B cell (primary cell): ENCODE measurements at regions not wholly inside any gene's neighbourhood (a gene's known extent, or its start where the extent isn't known, plus 50 kb on each side); places are given as distances from the start of the nearest gene placed in this dataset.

ENCODE experiments used
- ATAC-seq: fragments of 200-7000 bp; cut with Tn5 transposase; one replicate; pipeline ENCODE4 v1.10.0; 2021; ENCODE audit warnings: low read depth, mild to moderate bottlenecking, moderate number of reproducible peaks, moderate library complexity
- CTCF ChIA-PET: fragments of 350-600 bp; sonication (Branson Sonifier 250); formaldehyde crosslinking; loops from one replicate; lab custom pipeline; 2021; ENCODE audit warnings: antibody characterized with exemption, inconsistent platforms; lab: Charles Lee
- POLR2A ChIA-PET: fragments of 350-600 bp; sonication (Branson Sonifier 250); formaldehyde crosslinking; loops from one replicate; lab custom pipeline; 2021; ENCODE audit warnings: antibody characterized with exemption; lab: Charles Lee
- DNase-seq: peaks from one replicate; pipeline ENCODE4 v3.0.0; 2013
- H2AFZ ChIP-seq: 2 replicates; pipeline ENCODE4 v1.6.1; 2012; ENCODE audit warnings: mild to moderate bottlenecking, low read depth, low read length; ENCODE audit not compliant: insufficient read depth, poor library complexity, severe bottlenecking
- H3K27ac ChIP-seq, 2 donors: 1 replicate in 1 of 2; 2 replicates in 1 of 2; pipeline ENCODE4 v1.5.1; 2012 to 2013; ENCODE audit warnings: low read length in 2 of 2, mild to moderate bottlenecking in 2 of 2, moderate library complexity in 1 of 2
- H3K27me3 ChIP-seq, 4 experiments: fragments of 200-600 bp in 1 of 4; sonication (generic) in 1 of 4; replicated peaks in 1 of 4; 1 replicate in 2 of 4; 2 replicates in 2 of 4; pipeline versions ENCODE4 v1.6.1 to v1.7.0; 2013 to 2016; ENCODE audit warnings: low read length in 3 of 4, mild to moderate bottlenecking in 2 of 4, mixed read lengths in 1 of 4, moderate library complexity in 1 of 4; ENCODE audit not compliant: insufficient read depth in 4 of 4, control insufficient read depth in 3 of 4; ENCODE audit errors: control extremely low read depth in 1 of 4
- H3K36me3 ChIP-seq, 2 experiments: replicated peaks in 1 of 2; 1 replicate in 1 of 2; 2 replicates in 1 of 2; pipeline versions ENCODE4 v1.6.1 to v1.7.1; 2013; ENCODE audit warnings: low read length in 1 of 2; ENCODE audit not compliant: insufficient read depth in 2 of 2, control insufficient read depth in 1 of 2; ENCODE audit errors: control extremely low read depth in 1 of 2, extremely low read depth in 1 of 2
- H3K4me1 ChIP-seq, 2 donors: fragments of 200-600 bp in 1 of 2; sonication (generic) in 1 of 2; 1 replicate in 1 of 2; 2 replicates in 1 of 2; pipeline versions ENCODE4 v1.5.1 to v1.6.1; 2013 to 2017; ENCODE audit warnings: low read length in 2 of 2; ENCODE audit not compliant: control insufficient read depth in 2 of 2, insufficient read depth in 2 of 2
- H3K4me2 ChIP-seq: replicated peaks from 2 replicates; pipeline ENCODE3; 2012; ENCODE audit warnings: mild to moderate bottlenecking, low read depth, low read length; ENCODE audit not compliant: poor library complexity, severe bottlenecking
- H3K4me3 ChIP-seq, 5 experiments: fragments of 200-600 bp in 1 of 5; sonication (generic) in 1 of 5; 1 replicate in 3 of 5; 2 replicates in 2 of 5; pipeline versions ENCODE4 v1.5.1 to v1.7.0; 2011 to 2016; ENCODE audit warnings: low read length in 4 of 5, mild to moderate bottlenecking in 4 of 5, low read depth in 2 of 5, control low read depth in 1 of 5, moderate library complexity in 1 of 5; ENCODE audit not compliant: insufficient read depth in 1 of 5; ENCODE audit errors: control extremely low read depth in 1 of 5, extremely low read depth in 1 of 5
- H3K79me2 ChIP-seq: fragments of 200-600 bp; sonication (generic); one replicate; pipeline ENCODE4 v1.6.0; 2016; ENCODE audit warnings: low read length; ENCODE audit not compliant: control insufficient read depth, insufficient read depth
- H3K9ac ChIP-seq: fragments of 200-600 bp; sonication (generic); 2 replicates; pipeline ENCODE4 v1.6.1; 2017; ENCODE audit warnings: mild to moderate bottlenecking, low read length, moderate library complexity
- H3K9me3 ChIP-seq, 3 donors: one replicate each; pipeline versions ENCODE4 v1.6.1 to v1.7.1; 2013; ENCODE audit warnings: low read length in 2 of 3; ENCODE audit not compliant: control insufficient read depth in 2 of 3, insufficient read depth in 1 of 3; ENCODE audit errors: control extremely low read depth in 1 of 3
- H4K20me1 ChIP-seq: 2 replicates; pipeline ENCODE4 v1.6.0; 2012; ENCODE audit warnings: mild to moderate bottlenecking, low read length; ENCODE audit not compliant: insufficient read depth, control insufficient read depth, poor library complexity, severe bottlenecking
- H3K27ac Mint-ChIP-seq: one replicate; pipeline ENCODE4 v1.8.0; 2021; ENCODE audit warnings: mixed read lengths
- H3K27me3 Mint-ChIP-seq: one replicate; pipeline ENCODE4 v1.8.0; 2021; ENCODE audit warnings: mixed read lengths
- H3K4me1 Mint-ChIP-seq: one replicate; pipeline ENCODE4 v1.8.0; 2021; ENCODE audit warnings: mixed read lengths
- H3K4me3 Mint-ChIP-seq: one replicate; pipeline ENCODE4 v1.8.0; 2021; ENCODE audit warnings: mixed read lengths
- H3K9me3 Mint-ChIP-seq: one replicate; pipeline ENCODE4 v1.8.0; 2022; ENCODE audit warnings: mixed read lengths; ENCODE audit not compliant: insufficient read depth
- CTCF ChIP-seq: fragments of 200-600 bp; IDR thresholded peaks from one replicate; pipeline ENCODE4 v1.8.0; 2022; ENCODE audit warnings: antibody characterized with exemption, mild to moderate bottlenecking
- EZH2 ChIP-seq: IDR thresholded peaks from 2 replicates; pipeline ENCODE4 v1.6.1; 2012; ENCODE audit warnings: borderline replicate concordance, low read depth, mild to moderate bottlenecking, moderate library complexity, low read length; ENCODE audit not compliant: insufficient read depth, poor library complexity, severe bottlenecking
- WGBS: methylation state at CpG from one replicate; pipeline ENCODE4 v1.1.5; 2013; ENCODE audit warnings: missing lambda C conversion rate; ENCODE audit not compliant: insufficient coverage; 5-methylcytosine and 5-hydroxymethylcytosine counted together
- intact Hi-C: fragments of 100-400 bp; cut with micrococcal nuclease; formaldehyde crosslinking; loops from one replicate; pipeline ENCODE4 v1.10.0; 2022

- H3K9ac ChIP-seq, result no peak overlapping the region
- intact Hi-C loops, result no loop called here
- ATAC-seq, result no peak
- H3K4me1 ChIP-seq, result no peaks in the 10 kb centered on the region
- H3K4me3 ChIP-seq, result no peak overlapping the region
- no peaks in the 10 kb centered on the region for H3K79me2 ChIP-seq
- no peak overlapping the region for H3K4me3 Mint-ChIP-seq
- H2AFZ ChIP-seq, result no peak overlapping the region
- H3K9me3 Mint-ChIP-seq, result no peaks in the 10 kb centered on the region
- H3K27ac ChIP-seq, result no peak overlapping the region
- peaks cover 0 to 4% (median 3%) of the 10 kb centered on the region in 3 donors for H3K9me3 ChIP-seq
- H3K4me2 ChIP-seq, result no peak overlapping the region
- no peaks in the 10 kb centered on the region for H3K27me3 ChIP-seq
- H3K4me1 Mint-ChIP-seq, result peaks cover 5% of the 10 kb centered on the region
- no peaks in the 10 kb centered on the region for H3K27me3 Mint-ChIP-seq
- ChIA-PET POLR2A (no interaction called here), CTCF (no interaction called here)
- no peak for TF ChIP-seq EZH2
- TF ChIP-seq CTCF, result no peak
- no peaks in the 10 kb centered on the region for H4K20me1 ChIP-seq
- no peak for DNase-seq
- H3K36me3 ChIP-seq, result no peaks in the 10 kb centered on the region
- WGBS, result 94% methylated on average over 3 of the region's 6 CpGs
- H3K27ac Mint-ChIP-seq, result no peak overlapping the region
Observed at GRCh38 chr20:16166737-16167136, 406.5 kb downstream of the KIF16B start.

GRCh38 chr20:16158976-16159286, 414.3 kb downstream of the KIF16B start:
- intact Hi-C loops, result loop anchor here (1.0 to 10.0 kb wide), 6 partner anchors 77 to 284 kb away; no protein-coding TSS in a partner anchor
- Mint-ChIP-seq H3K9me3 (peaks cover 1% of the 10 kb centered on the region), H3K27ac (peak overlapping the region; percentile 98), H3K27me3 (no peaks in the 10 kb centered on the region), H3K4me3 (peak overlapping the region; percentile 88), H3K4me1 (peaks cover 59% of the 10 kb centered on the region)
- H3K27ac ChIP-seq, result peak overlapping the region; percentile 78 to 81
- no peaks in the 10 kb centered on the region for H3K36me3 ChIP-seq
- peaks cover 30 to 38% of the 10 kb centered on the region in 2 donors for H3K4me1 ChIP-seq
- no peak for DNase-seq
- H3K27me3 ChIP-seq, result no peaks in the 10 kb centered on the region
- no peak overlapping the region for H3K9ac ChIP-seq
- H2AFZ ChIP-seq, result peak overlapping the region; percentile 57
- H3K4me2 ChIP-seq, result peak overlapping the region; percentile 75
- peak; percentile 29 for TF ChIP-seq CTCF
- no peak for TF ChIP-seq EZH2
- POLR2A ChIA-PET, result interaction anchor here (1.3 kb wide), 1 partner anchor 173 kb away, joined by 4 read pairs; no protein-coding TSS in a partner anchor
- WGBS, result 4% methylated on average over 2 of the region's 2 CpGs
- H3K4me3 ChIP-seq, result peak overlapping the region in 2 of 5 experiments; percentile 43 to 54
- H4K20me1 ChIP-seq, result no peaks in the 10 kb centered on the region
- ATAC-seq, result peak; percentile 50
- CTCF ChIA-PET, result interaction anchor here (0.9 to 1.6 kb wide), 9 partner anchors 13 to 450 kb away, joined by 3 to 5 read pairs (median 3); no protein-coding TSS in a partner anchor
- H3K9me3 ChIP-seq, result peaks cover 1 to 3% (median 2%) of the 10 kb centered on the region in 3 donors
- H3K79me2 ChIP-seq, result no peaks in the 10 kb centered on the region
